ENCODE measurements at regions not wholly inside any gene's neighbourhood (a gene's known extent, or its start where the extent isn't known, plus 50 kb on each side); places are given as distances from the start of the nearest gene placed in this dataset.

DNA sequence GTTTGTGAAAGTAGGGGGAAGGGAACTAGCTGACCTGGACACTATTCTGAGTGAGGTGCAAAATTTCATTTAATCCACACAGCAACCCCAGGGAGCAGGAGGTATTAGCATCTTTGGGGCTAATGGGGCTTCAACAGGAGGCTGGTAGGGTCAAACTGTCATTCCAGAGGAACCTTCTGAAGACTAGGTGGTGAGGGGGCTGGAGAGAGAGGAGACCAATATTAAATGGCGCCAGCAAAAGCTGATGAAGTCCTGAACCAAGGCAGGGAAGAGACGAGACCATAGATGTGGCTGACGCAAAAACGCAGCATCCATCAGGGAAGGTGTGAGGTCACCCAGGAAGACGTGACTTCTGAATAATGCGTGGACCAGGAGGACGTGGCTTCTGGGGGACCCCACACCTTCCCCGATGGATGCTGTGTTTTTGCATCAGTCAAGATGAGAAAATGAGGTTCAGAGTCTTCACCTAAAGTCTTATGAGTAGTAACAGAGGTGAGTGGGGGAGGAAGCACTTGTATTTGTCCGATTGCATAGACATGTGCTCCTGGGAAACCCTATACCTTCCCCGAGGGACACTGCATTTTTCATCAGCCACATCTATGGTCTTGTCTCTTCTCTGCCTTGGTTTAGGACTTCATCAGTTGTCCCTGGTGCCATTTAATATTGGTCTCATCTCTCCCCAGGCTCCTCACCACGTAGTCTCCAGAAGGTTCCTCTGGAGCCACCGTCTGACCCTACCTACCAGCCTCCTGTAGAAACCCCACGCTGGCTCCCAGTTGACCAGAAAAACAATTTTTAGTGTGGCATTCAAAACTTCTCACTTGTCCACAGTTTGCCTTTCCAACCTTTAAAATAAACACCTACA, 188.6 kb downstream of the MYCN start:
- Mint-ChIP-seq H3K27me3 (no peaks in the 10 kb centered on the region), H3K27ac (no peak overlapping the region), H3K9me3 (ENCODE audit: low read depth) (no peaks in the 10 kb centered on the region), H3K36me3 (no peaks in the 10 kb centered on the region), H3K4me1 (ENCODE audit: low read depth) (no peaks in the 10 kb centered on the region), H3K4me3 (no peak overlapping the region)

DNA sequence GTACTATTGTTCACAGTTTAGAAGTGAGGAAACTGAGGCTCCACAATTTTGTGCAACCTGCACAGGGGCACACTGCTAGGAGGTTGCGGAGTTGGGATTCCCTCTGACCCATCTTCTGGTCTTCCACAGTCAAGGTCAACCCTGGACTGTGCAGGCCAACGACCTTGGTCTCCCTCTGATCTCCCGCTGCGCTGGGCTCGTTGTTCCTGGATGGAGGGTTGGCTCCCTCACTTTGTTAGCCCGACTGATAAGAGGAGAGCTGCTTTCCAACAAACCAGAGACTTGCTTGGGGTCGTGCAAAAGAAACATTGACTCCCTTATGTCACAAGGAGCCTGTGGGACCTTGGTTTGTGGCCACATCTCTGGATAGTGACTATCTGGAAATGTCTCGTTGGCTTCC, 187.6 kb downstream of the MYCN start:
- no peaks in the 10 kb centered on the region for H3K36me3 Mint-ChIP-seq
- no peaks in the 10 kb centered on the region for H3K27me3 Mint-ChIP-seq
- no peaks in the 10 kb centered on the region for H3K9me3 Mint-ChIP-seq (ENCODE audit: low read depth)
- H3K27ac Mint-ChIP-seq, result no peak overlapping the region
- H3K4me1 Mint-ChIP-seq (ENCODE audit: low read depth), result no peaks in the 10 kb centered on the region
- no peak overlapping the region for H3K4me3 Mint-ChIP-seq

DNA sequence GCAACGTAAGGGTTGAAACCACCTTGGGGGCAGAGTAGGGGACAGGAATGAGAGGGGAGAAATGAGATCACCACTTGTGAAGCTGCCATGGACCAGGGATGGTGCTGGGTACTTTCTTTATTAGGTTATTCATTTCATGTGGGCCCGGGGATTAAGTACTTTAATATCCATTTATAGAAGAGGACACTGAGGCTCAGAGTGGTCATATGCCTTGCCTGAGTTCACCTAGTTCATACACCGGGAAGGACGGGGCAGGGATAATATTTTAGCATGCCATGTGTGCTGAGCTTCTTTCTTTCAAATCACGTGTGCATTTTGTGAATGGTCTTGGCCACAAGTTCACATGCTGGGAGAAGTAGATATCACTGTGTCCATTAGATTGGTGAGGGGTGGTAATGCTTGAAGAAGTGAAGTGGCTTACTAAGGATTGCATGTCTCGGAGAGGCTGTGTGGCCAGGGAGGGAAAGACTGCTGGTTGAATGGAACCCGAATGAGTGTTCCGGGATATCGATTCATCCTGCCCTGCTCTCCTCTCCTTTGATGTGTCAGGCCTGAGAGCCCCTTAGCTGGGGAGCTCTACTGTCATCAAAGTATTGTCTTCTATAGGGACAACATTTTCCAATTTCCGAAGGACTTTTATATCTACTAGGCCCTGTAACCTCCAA, 187.1 kb downstream of the MYCN start:
- no peaks in the 10 kb centered on the region for H3K36me3 Mint-ChIP-seq

DNA sequence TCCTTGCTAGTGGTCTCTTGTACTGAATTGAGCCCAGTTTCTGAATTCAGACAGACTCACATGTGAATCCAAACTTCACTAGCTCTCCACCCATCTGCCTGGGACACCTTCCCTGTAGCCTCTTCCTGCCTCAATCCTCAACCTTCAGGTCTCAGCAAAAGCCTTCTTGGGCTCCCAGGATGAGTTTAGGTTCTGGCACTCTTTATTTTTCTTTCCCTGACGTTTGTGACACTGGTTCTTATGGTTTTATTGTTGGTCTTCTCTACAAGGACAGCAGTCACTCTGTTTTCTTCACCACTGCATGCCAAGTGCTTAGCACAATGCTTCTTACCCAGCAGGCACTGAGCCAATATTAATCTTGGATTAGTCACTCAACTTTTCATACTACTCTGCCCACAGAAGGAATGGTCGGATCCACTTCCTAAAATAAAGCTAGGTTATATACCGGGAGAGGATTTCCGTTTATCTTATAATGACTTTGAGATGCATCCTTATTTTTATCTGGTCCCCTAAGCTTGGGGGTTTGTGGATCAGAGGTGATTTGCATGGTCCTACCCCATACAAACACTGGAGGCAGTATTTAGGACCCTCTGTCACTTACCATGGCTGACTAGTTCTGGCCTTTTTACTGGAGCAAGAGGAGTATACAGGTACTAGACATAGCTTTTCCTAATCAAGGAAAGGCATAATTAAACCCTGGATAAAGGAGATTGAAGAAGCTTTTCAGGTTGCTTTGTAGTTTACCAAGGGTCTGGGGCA, 186.3 kb downstream of the MYCN start:
- Mint-ChIP-seq H3K9me3 (ENCODE audit: low read depth) (peaks cover 2% of the 10 kb centered on the region), H3K4me3 (no peak overlapping the region), H3K27ac (no peak overlapping the region), H3K27me3 (no peaks in the 10 kb centered on the region), H3K36me3 (no peaks in the 10 kb centered on the region), H3K4me1 (ENCODE audit: low read depth) (no peaks in the 10 kb centered on the region)

More for the DNA sequence above, 187.1 kb downstream of the MYCN start:
- Mint-ChIP-seq H3K27ac (no peak overlapping the region), H3K4me3 (no peak overlapping the region), H3K27me3 (no peaks in the 10 kb centered on the region), H3K9me3 (ENCODE audit: low read depth) (no peaks in the 10 kb centered on the region), H3K4me1 (ENCODE audit: low read depth) (no peaks in the 10 kb centered on the region)

DNA sequence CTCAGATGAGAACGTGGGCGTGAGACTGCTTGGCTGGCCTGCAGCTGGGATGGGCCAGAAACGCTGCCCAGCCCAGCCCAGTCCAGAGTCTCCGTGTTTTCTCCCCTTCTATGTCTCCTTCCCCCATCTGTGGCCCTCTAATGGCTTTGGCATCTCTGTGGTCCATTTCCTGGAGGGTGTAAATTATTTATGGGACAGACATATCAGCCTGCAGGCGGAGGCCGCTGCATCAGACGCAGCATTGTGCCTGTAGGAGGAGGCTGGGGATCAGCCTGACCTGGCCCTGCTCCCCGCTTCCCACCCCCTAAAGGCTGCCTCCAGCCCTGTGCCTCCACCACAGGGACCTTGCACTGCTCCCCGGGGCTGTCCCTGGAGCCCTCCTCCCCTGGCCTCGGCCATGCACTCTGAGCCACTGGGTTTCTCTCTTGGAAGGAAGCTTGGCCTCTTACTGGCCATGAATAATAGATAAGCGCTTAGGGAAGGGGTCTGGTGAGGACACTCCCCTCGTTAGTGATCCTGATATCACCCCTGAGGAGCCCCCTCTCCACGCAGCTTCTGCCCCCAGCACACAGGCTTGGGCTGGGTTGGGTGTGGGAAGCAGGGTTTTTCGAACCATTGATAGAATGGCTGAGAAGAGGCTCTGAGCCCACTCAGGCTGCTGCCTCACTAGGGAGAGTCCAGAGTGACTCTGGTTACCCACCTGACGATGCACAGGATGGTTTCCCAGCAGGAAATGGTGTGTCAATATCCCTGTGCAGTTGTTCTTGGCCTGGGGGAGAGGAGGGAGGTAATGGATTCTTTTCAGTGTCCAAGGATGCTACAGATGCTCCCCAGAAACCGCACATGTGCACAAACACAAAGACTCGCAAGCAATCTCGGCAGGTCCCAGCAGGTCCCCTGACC, 185.5 kb downstream of the MYCN start:
- H3K4me3 Mint-ChIP-seq, result no peak overlapping the region
- no peaks in the 10 kb centered on the region for H3K36me3 Mint-ChIP-seq
- H3K27ac Mint-ChIP-seq, result no peak overlapping the region
- H3K9me3 Mint-ChIP-seq (ENCODE audit: low read depth), result peaks cover 6% of the 10 kb centered on the region
- no peaks in the 10 kb centered on the region for H3K27me3 Mint-ChIP-seq
- no peaks in the 10 kb centered on the region for H3K4me1 Mint-ChIP-seq (ENCODE audit: low read depth)

DNA sequence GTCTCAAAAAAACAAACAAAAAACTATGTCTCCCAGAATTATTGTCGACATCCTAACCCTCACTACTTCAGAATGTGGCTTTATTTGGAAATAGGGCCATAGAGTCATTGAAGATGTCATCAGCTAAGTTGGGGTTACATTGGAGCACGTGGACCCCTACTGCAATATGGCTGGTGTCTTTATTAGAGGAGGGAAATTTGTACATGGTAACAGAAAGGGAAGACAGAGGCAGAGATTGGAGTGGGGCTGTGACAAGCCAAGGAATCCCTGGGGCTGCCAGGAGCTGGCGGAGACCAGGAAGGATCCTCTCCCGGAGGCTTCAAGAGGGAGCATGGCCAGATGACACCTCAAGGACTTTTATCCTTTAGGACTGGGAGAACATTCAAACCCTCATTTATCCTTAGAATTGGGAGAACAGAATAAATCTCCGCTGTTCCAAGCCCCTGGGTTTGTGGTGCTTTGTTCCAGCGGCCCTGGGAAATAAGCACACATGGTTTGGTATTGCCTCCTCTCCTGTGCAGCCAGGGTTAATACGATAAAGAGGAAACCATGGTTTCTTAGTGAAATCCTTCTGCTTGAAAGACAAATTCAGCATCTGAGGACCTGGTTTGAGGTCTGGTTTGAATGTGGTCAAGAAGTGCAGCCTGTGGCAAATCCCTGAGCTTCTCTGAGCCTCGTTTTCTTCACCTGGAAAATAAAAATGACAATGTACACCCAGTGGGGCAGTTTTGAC, 184.7 kb downstream of the MYCN start:
- H3K4me3 Mint-ChIP-seq, result no peak overlapping the region
- no peaks in the 10 kb centered on the region for H3K36me3 Mint-ChIP-seq
- no peaks in the 10 kb centered on the region for H3K27me3 Mint-ChIP-seq
- peaks cover 6% of the 10 kb centered on the region for H3K9me3 Mint-ChIP-seq (ENCODE audit: low read depth)
- no peaks in the 10 kb centered on the region for H3K4me1 Mint-ChIP-seq (ENCODE audit: low read depth)
- no peak overlapping the region for H3K27ac Mint-ChIP-seq

DNA sequence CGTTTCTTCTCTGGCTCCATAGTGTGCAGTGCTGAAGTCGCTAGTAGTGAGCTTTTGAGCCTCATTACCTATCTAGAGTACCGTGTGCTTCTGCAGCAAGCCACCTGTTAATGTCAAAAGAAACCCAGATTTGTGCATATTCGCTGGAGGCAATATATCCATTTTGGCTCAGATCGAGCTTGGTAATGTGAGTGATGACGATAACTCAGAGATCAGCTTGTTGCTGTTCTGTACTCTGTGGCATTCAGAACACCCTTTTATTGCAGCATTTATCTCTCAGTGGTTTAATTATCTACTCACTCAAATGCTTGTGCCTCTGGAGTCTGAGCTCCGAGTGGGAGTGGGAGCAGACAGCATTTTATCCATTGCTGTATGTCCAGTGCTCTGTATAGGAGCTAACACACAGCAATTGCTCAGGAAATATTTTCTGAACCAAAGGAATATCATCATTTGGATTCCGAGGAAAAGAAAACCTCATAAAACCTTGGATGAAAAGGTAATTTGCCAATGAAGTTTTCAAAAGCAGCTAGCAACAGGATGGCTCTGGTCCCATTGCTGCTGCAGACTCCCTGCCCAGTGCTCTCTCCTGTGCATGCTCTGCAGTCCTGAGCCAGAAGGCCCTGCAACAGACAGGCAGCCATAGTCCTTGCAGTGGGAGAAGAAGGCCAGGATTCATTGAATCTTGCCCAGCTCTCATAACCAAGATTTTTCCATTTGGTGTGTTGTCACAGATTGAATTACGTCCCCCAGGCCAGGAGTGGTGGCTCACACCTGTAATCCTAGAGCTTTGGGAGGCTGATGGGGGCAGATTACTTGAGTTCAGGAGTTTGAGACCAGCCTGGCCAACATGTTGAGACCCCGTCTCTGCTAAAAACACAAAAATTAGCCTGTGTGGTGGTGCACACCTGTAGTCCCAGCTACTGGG, 183.8 kb downstream of the MYCN start:
- H3K27me3 Mint-ChIP-seq, result no peaks in the 10 kb centered on the region
- no peak overlapping the region for H3K27ac Mint-ChIP-seq
- H3K4me1 Mint-ChIP-seq (ENCODE audit: low read depth), result no peaks in the 10 kb centered on the region
- no peaks in the 10 kb centered on the region for H3K36me3 Mint-ChIP-seq
- no peak overlapping the region for H3K4me3 Mint-ChIP-seq
- H3K9me3 Mint-ChIP-seq (ENCODE audit: low read depth), result peaks cover 6% of the 10 kb centered on the region

DNA sequence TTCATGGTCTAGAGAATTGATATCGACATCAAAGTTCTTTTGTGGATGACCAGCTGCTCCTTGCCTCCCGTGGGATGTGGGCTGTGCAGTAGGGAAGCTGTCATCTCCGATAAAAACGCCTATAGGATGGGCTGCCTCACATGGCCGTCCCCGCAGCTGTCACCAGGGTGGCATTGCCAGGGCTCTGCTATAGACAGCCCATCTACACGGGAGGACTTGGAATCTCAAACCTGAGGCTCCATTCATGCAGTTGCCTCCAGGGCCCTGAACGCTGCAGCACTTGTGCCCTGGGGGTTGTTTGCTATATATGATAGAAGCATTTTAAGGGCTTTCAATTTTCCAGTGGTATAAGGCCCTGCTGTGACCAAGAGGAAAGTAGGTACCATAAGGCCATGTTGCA, 183.1 kb downstream of the MYCN start:
- Mint-ChIP-seq H3K27ac (no peak overlapping the region), H3K27me3 (no peaks in the 10 kb centered on the region), H3K4me3 (no peak overlapping the region)

DNA sequence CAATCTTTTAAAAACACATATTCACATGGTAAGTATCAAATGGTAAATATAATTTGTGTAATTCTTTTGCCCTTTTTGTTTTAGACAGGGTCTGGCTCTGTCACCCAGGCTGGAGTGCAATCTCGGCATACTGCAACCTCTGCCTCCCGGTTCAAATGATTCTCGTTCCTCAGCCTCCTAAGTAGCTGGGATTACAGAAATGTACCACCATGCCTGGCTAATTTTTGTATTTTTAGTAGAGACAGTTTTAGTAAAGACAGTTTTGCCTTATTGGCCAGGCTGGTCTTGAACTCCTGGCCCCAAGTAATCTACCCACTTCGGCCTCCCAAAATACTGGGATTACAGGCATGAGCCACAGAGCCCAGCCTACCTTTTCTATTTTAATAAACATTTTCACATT, 182.2 kb downstream of the MYCN start:
- H3K9me3 Mint-ChIP-seq (ENCODE audit: low read depth), result peaks cover 6% of the 10 kb centered on the region
- H3K4me3 Mint-ChIP-seq, result no peak overlapping the region

More for the DNA sequence above, 183.1 kb downstream of the MYCN start:
- H3K36me3 Mint-ChIP-seq, result no peaks in the 10 kb centered on the region
- H3K9me3 Mint-ChIP-seq (ENCODE audit: low read depth), result peaks cover 6% of the 10 kb centered on the region
- H3K4me1 Mint-ChIP-seq (ENCODE audit: low read depth), result no peaks in the 10 kb centered on the region

DNA sequence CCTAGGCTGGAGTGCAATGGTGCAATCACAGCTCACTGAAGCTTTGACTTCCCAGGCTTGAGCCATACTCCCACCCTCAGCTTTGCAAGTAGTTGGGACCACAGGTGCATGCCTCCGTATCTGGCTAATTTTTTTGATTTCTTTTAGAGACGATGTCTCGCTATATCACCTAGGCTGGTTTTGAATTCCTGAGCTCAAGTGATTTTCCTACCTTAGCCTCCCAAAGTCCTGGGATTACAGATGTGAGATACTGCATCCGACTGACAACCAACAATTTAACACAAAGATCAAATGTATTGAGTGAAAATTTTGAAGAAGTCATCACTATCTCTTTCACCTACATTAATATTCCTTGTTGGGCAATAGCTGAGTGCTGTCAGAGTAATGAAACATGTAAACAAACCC, 181.6 kb downstream of the MYCN start:
- no peaks in the 10 kb centered on the region for H3K4me1 Mint-ChIP-seq (ENCODE audit: low read depth)

More for the DNA sequence above, 182.2 kb downstream of the MYCN start:
- H3K4me1 Mint-ChIP-seq (ENCODE audit: low read depth), result no peaks in the 10 kb centered on the region
- H3K27me3 Mint-ChIP-seq, result no peaks in the 10 kb centered on the region
- no peaks in the 10 kb centered on the region for H3K36me3 Mint-ChIP-seq
- no peak overlapping the region for H3K27ac Mint-ChIP-seq

DNA sequence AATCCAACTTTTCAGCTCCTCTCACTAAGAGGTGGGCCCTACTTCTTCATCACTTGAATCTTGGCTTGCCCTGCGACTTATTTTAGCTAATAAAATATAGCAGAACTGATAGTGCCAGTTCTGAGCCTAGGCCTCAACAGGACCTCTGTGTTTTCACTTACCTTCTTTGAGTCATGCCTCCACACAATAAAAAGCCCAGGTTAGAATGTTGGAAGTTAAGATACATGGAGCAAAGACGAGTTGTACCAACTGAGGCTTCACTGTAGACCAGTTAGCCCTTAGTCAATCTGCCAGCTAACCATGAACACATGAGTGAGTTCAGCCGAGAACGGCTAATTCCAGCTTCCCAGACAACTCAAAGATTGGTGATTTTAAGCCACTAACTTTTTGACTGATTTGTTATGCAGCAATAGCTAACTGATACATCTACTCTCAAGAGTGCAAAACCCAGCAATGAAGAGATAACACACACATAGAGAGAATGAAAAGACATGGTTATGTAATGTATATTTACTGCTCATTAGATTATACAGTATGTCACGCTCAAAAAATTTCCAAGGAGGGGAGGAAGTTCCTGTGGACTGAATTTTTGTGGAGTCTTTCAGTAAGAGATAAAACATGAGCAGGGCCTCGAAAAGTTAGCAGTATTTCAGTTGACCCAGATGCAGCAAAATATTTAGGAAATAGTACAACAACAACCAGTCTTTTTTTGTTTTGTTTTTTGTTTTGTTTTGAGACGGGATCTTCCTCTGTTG, 181.1 kb downstream of the MYCN start:
- peaks cover 6% of the 10 kb centered on the region for H3K9me3 Mint-ChIP-seq (ENCODE audit: low read depth)
- H3K36me3 Mint-ChIP-seq, result no peaks in the 10 kb centered on the region
- no peaks in the 10 kb centered on the region for H3K27me3 Mint-ChIP-seq

More for the DNA sequence above, 181.6 kb downstream of the MYCN start:
- Mint-ChIP-seq H3K27ac (no peak overlapping the region), H3K4me3 (no peak overlapping the region), H3K9me3 (ENCODE audit: low read depth) (peaks cover 6% of the 10 kb centered on the region), H3K36me3 (no peaks in the 10 kb centered on the region), H3K27me3 (no peaks in the 10 kb centered on the region)

DNA sequence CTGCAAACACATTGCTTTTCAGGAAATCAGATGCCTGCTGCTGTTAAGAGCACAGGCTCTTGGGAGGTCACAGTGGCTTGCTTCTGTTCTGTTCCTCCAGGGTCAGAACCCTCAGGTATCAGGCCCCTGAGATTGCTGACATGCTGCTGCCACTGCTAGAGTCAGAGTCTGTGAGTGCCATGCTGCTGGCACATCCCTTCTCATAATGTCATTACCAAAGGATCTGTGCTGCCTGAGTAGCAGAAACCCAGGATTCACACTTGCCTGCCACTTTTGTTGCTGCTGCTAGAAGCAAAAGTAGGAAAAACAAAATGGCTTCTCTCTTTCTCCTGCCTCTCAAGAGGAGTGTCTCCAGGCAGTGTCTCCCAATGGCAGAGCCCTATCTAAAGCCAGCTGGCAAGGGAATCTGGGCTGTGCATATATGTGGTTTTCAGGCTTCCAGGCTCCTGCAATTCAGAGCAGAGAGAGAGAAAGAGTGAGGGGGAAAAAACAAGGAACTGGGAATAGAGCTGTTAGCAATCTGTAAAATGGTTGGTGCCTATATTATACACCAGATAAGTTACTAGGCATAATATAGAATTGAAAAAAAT, 180.3 kb downstream of the MYCN start:
- Mint-ChIP-seq H3K9me3 (ENCODE audit: low read depth) (peaks cover 6% of the 10 kb centered on the region), H3K27ac (no peak overlapping the region), H3K27me3 (no peaks in the 10 kb centered on the region), H3K4me1 (ENCODE audit: low read depth) (no peaks in the 10 kb centered on the region), H3K36me3 (no peaks in the 10 kb centered on the region), H3K4me3 (no peak overlapping the region)

More for the DNA sequence above, 181.1 kb downstream of the MYCN start:
- no peak overlapping the region for H3K27ac Mint-ChIP-seq
- no peak overlapping the region for H3K4me3 Mint-ChIP-seq
- no peaks in the 10 kb centered on the region for H3K4me1 Mint-ChIP-seq (ENCODE audit: low read depth)

Measured in activated naive CD8-positive, alpha-beta T cell (primary cell).